CD4-positive, CD25-positive, alpha-beta regulatory T cell (primary cell): ENCODE measurements at regions not wholly inside any gene's neighbourhood (a gene's known extent, or its start where the extent isn't known, plus 50 kb on each side); places are given as distances from the start of the nearest gene placed in this dataset.

ENCODE experiments used
- ATAC-seq, 2 donors: fragments of 150-1000 bp; cut with Tn5 transposase; one replicate each; pipeline ENCODE4 v1.10.0; 2021; ENCODE audit warnings: low read depth in 2 of 2, moderate number of reproducible peaks in 2 of 2, moderate library complexity in 1 of 2
- DNase-seq, 3 donors: peaks; one replicate each; pipeline versions ENCODE4 v3.0.0 to v3.0.0-alpha.2; 2012 to 2022; ENCODE audit warnings: mixed read lengths in 1 of 3
- H3K27ac ChIP-seq: one replicate; pipeline ENCODE4 v1.7.0; 2013; ENCODE audit warnings: mild to moderate bottlenecking, low read length; ENCODE audit not compliant: insufficient read depth, poor library complexity, severe bottlenecking
- H3K27me3 ChIP-seq: one replicate; pipeline ENCODE4 v1.7.0; 2013; ENCODE audit warnings: low read length; ENCODE audit not compliant: control insufficient read depth, insufficient read depth
- H3K36me3 ChIP-seq: one replicate; pipeline ENCODE4 v1.7.0; 2013; ENCODE audit warnings: mild to moderate bottlenecking, low read length, moderate library complexity; ENCODE audit not compliant: control insufficient read depth, insufficient read depth
- H3K4me1 ChIP-seq: 2 replicates; pipeline ENCODE4 v1.7.0; 2013; ENCODE audit warnings: mild to moderate bottlenecking, low read length; ENCODE audit not compliant: insufficient read depth, control insufficient read depth, poor library complexity, severe bottlenecking
- H3K4me3 ChIP-seq: one replicate; pipeline ENCODE4 v1.7.0; 2013; ENCODE audit warnings: low read depth, mild to moderate bottlenecking, low read length, moderate library complexity
- H3K9me3 ChIP-seq, 2 experiments: 1 replicate in 1 of 2; 2 replicates in 1 of 2; pipeline ENCODE4 v1.7.0; 2013; ENCODE audit warnings: low read length in 2 of 2, mild to moderate bottlenecking in 1 of 2, moderate library complexity in 1 of 2; ENCODE audit not compliant: control insufficient read depth in 2 of 2
- H3K27ac Mint-ChIP-seq, 3 donors: one replicate each; pipeline ENCODE4 v1.8.0; 2020 to 2022; ENCODE audit warnings: mild to moderate bottlenecking in 3 of 3, mixed read lengths in 3 of 3, moderate library complexity in 2 of 3
- H3K27me3 Mint-ChIP-seq: one replicate; pipeline ENCODE4 v1.8.0; 2022; ENCODE audit warnings: mild to moderate bottlenecking, mixed read lengths
- H3K36me3 Mint-ChIP-seq: one replicate; pipeline ENCODE4 v1.8.0; 2020; ENCODE audit warnings: mixed read lengths
- H3K4me1 Mint-ChIP-seq, 4 donors: one replicate each; pipeline ENCODE4 v1.8.0; 2020 to 2022; ENCODE audit warnings: mixed read lengths in 4 of 4, mild to moderate bottlenecking in 1 of 4
- H3K4me3 Mint-ChIP-seq, 4 donors: one replicate each; pipeline ENCODE4 v1.8.0; 2020 to 2022; ENCODE audit warnings: mild to moderate bottlenecking in 4 of 4, mixed read lengths in 4 of 4, moderate library complexity in 3 of 4
- H3K9me3 Mint-ChIP-seq, 7 donors: one replicate each; pipeline ENCODE4 v1.8.0; 2020 to 2022; ENCODE audit warnings: mixed read lengths in 7 of 7, mild to moderate bottlenecking in 3 of 7, moderate library complexity in 2 of 7

GRCh38 chr2:198973785-198974184, 484.0 kb downstream of the SATB2 start:
- H3K36me3 Mint-ChIP-seq: no peaks in the 10 kb centered on the region
- peaks cover 0 to 30% (median 9%) of the 10 kb centered on the region in 7 donors for H3K9me3 Mint-ChIP-seq
- no peaks in the 10 kb centered on the region for H3K36me3 ChIP-seq
- H3K4me3 Mint-ChIP-seq: no peak overlapping the region
- H3K4me3 ChIP-seq: no peak overlapping the region
- H3K9me3 ChIP-seq: peaks cover 6 to 17% of the 10 kb centered on the region in 2 experiments
- H3K27me3 ChIP-seq: no peaks in the 10 kb centered on the region
- no peaks in the 10 kb centered on the region for H3K27me3 Mint-ChIP-seq
- no peaks in the 10 kb centered on the region for H3K4me1 ChIP-seq
- no peak for DNase-seq
- H3K27ac ChIP-seq: no peak overlapping the region
- ATAC-seq: no peak
- no peak overlapping the region for H3K27ac Mint-ChIP-seq
- no peaks in the 10 kb centered on the region for H3K4me1 Mint-ChIP-seq

GRCh38 chr2:198973181-198973580, 484.6 kb downstream of the SATB2 start:
- H3K4me1 ChIP-seq: no peaks in the 10 kb centered on the region
- no peak for DNase-seq
- Mint-ChIP-seq H3K4me1 (no peaks in the 10 kb centered on the region), H3K27ac (no peak overlapping the region), H3K9me3 (peaks cover 0 to 30% (median 7%) of the 10 kb centered on the region in 7 donors), H3K4me3 (no peak overlapping the region), H3K36me3 (no peaks in the 10 kb centered on the region), H3K27me3 (no peaks in the 10 kb centered on the region)
- H3K27ac ChIP-seq: no peak overlapping the region
- no peaks in the 10 kb centered on the region for H3K36me3 ChIP-seq
- peaks cover 6 to 17% of the 10 kb centered on the region in 2 experiments for H3K9me3 ChIP-seq
- no peak overlapping the region for H3K4me3 ChIP-seq
- H3K27me3 ChIP-seq: no peaks in the 10 kb centered on the region
- no peak for ATAC-seq

- H3K9me3 Mint-ChIP-seq: peaks cover 0 to 8% (median 1%) of the 10 kb centered on the region in 7 donors
- DNase-seq (no peak), ATAC-seq (no peak)
- no peaks in the 10 kb centered on the region for H3K27me3 Mint-ChIP-seq
- no peak overlapping the region for H3K27ac Mint-ChIP-seq
- no peaks in the 10 kb centered on the region for H3K36me3 Mint-ChIP-seq
- Histone ChIP-seq H3K27ac (no peak overlapping the region), H3K27me3 (no peaks in the 10 kb centered on the region), H3K4me3 (no peak overlapping the region), H3K36me3 (no peaks in the 10 kb centered on the region), H3K9me3 (no peaks in the 10 kb centered on the region), H3K4me1 (no peaks in the 10 kb centered on the region)
- H3K4me1 Mint-ChIP-seq: no peaks in the 10 kb centered on the region
- no peak overlapping the region for H3K4me3 Mint-ChIP-seq
Measured at GRCh38 chr2:198968545-198968944, 489.2 kb downstream of the SATB2 start.

GRCh38 chr2:198966269-198966668, 491.5 kb downstream of the SATB2 start:
- Mint-ChIP-seq H3K9me3 (peaks cover 0 to 6% (median 0%) of the 10 kb centered on the region in 7 donors), H3K27ac (no peak overlapping the region)
- no peak for ATAC-seq

GRCh38 chr2:198961547-198961946, 496.2 kb downstream of the SATB2 start:
- Mint-ChIP-seq H3K27me3 (no peaks in the 10 kb centered on the region), H3K4me3 (no peak overlapping the region), H3K4me1 (no peaks in the 10 kb centered on the region), H3K9me3 (peaks cover 0 to 3% (median 0%) of the 10 kb centered on the region in 7 donors), H3K36me3 (no peaks in the 10 kb centered on the region), H3K27ac (no peak overlapping the region)
- Histone ChIP-seq H3K4me1 (no peaks in the 10 kb centered on the region), H3K9me3 (no peaks in the 10 kb centered on the region), H3K36me3 (no peaks in the 10 kb centered on the region), H3K27ac (no peak overlapping the region), H3K27me3 (no peaks in the 10 kb centered on the region), H3K4me3 (no peak overlapping the region)
- ATAC-seq (no peak), DNase-seq (no peak)

More at GRCh38 chr2:198966269-198966668, 491.5 kb downstream of the SATB2 start:
- Histone ChIP-seq H3K36me3 (no peaks in the 10 kb centered on the region), H3K4me1 (no peaks in the 10 kb centered on the region), H3K9me3 (no peaks in the 10 kb centered on the region), H3K4me3 (no peak overlapping the region), H3K27ac (no peak overlapping the region), H3K27me3 (no peaks in the 10 kb centered on the region)
- Mint-ChIP-seq H3K4me1 (no peaks in the 10 kb centered on the region), H3K36me3 (no peaks in the 10 kb centered on the region), H3K4me3 (no peak overlapping the region), H3K27me3 (no peaks in the 10 kb centered on the region)
- DNase-seq: no peak

- Histone ChIP-seq H3K27ac (no peak overlapping the region), H3K9me3 (no peaks in the 10 kb centered on the region), H3K27me3 (no peaks in the 10 kb centered on the region), H3K36me3 (no peaks in the 10 kb centered on the region), H3K4me3 (no peak overlapping the region), H3K4me1 (no peaks in the 10 kb centered on the region)
- DNase-seq (no peak), ATAC-seq (no peak)
- Mint-ChIP-seq H3K36me3 (no peaks in the 10 kb centered on the region), H3K27me3 (no peaks in the 10 kb centered on the region), H3K4me3 (no peak overlapping the region), H3K4me1 (no peaks in the 10 kb centered on the region), H3K9me3 (peaks cover 0 to 5% (median 0%) of the 10 kb centered on the region in 7 donors), H3K27ac (no peak overlapping the region)
Measured at GRCh38 chr2:198957181-198957580, 500.6 kb downstream of the SATB2 start.

- H3K27me3 Mint-ChIP-seq: no peaks in the 10 kb centered on the region
- H3K4me1 Mint-ChIP-seq: no peaks in the 10 kb centered on the region
- peaks cover 0 to 5% (median 0%) of the 10 kb centered on the region in 7 donors for H3K9me3 Mint-ChIP-seq
- H3K4me1 ChIP-seq: no peaks in the 10 kb centered on the region
- ATAC-seq (no peak), DNase-seq (no peak)
- H3K27ac Mint-ChIP-seq: no peak overlapping the region
- H3K36me3 Mint-ChIP-seq: no peaks in the 10 kb centered on the region
- H3K4me3 ChIP-seq: no peak overlapping the region
- no peaks in the 10 kb centered on the region for H3K27me3 ChIP-seq
- H3K9me3 ChIP-seq: no peaks in the 10 kb centered on the region
- H3K27ac ChIP-seq: no peak overlapping the region
- no peaks in the 10 kb centered on the region for H3K36me3 ChIP-seq
- H3K4me3 Mint-ChIP-seq: no peak overlapping the region
Measured at GRCh38 chr2:198953328-198953727, 504.4 kb downstream of the SATB2 start.

GRCh38 chr2:198950803-198951202, 506.9 kb downstream of the SATB2 start:
- no peak overlapping the region for H3K27ac ChIP-seq
- H3K36me3 ChIP-seq: no peaks in the 10 kb centered on the region
- H3K4me1 ChIP-seq: no peaks in the 10 kb centered on the region
- no peak for ATAC-seq
- H3K9me3 ChIP-seq: no peaks in the 10 kb centered on the region
- peaks cover 0 to 5% (median 0%) of the 10 kb centered on the region in 7 donors for H3K9me3 Mint-ChIP-seq
- no peak overlapping the region for H3K27ac Mint-ChIP-seq
- H3K36me3 Mint-ChIP-seq: no peaks in the 10 kb centered on the region
- DNase-seq: no peak
- H3K4me3 ChIP-seq: no peak overlapping the region
- peaks cover 4% of the 10 kb centered on the region for H3K27me3 Mint-ChIP-seq
- H3K4me3 Mint-ChIP-seq: no peak overlapping the region
- H3K4me1 Mint-ChIP-seq: no peaks in the 10 kb centered on the region
- no peaks in the 10 kb centered on the region for H3K27me3 ChIP-seq
